OCI-LY7 (cell line): ENCODE measurements at regions not wholly inside any gene's neighbourhood (a gene's known extent, or its start where the extent isn't known, plus 50 kb on each side); places are given as distances from the start of the nearest gene placed in this dataset.

Experiments
- CTCF ChIP-seq: fragments of 200-600 bp; sonication (generic); conservative IDR thresholded peaks from 2 replicates; pipeline ENCODE4 v1.5.1; 2014; ENCODE audit warnings: mild to moderate bottlenecking, antibody characterized with exemption, low read length, moderate library complexity, mixed read lengths
- EZH2phosphoT487 ChIP-seq: fragments of 200-600 bp; sonication (generic); IDR thresholded peaks from 2 replicates; pipeline ENCODE4 v1.6.1; 2018; ENCODE audit warnings: low read depth, borderline replicate concordance, mild to moderate bottlenecking, mixed run types, antibody characterized with exemption, low read length, moderate library complexity, mixed read lengths

GRCh38 chr9:117825609-117826347 lies 121.6 kb downstream of the TLR4 start:
- no peak for TF ChIP-seq CTCF
- TF ChIP-seq EZH2phosphoT487: no peak
